ENCODE measurements at regions not wholly inside any gene's neighbourhood (a gene's known extent, or its start where the extent isn't known, plus 50 kb on each side); places are given as distances from the start of the nearest gene placed in this dataset.

DNA sequence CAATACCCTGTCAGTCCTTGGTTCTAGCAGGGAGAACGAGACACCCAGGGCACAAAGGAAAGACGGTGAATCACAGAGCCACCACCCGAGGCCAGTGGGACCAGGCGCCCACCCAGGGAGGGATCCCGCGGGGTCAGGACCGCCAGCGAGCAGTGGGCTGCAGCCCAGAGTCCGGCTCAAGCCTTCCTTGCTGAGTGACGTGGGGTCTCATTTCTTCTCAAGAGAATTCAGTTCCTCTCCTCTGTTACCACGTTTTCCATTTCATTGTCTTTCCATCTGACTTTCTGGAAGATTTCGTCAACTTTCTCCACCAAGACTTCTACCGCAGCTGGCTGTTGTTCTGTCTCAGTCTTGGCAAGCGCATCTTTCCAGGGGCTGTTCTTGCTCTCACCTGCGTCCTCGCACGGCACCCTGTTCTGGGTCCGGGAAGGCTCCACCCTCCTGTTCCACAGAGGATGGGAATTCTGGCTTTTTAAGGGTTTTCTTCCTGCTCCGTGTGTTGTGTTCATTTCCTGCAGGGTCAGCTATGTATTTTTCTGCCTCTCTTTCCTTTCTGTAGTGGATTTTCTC, 248.6 kb downstream of the NDUFA10 start:
- no peak overlapping the region for H3K4me3 ChIP-seq (ENCODE audit: low read depth, low read length)
- TF ChIP-seq, protein P1, sequence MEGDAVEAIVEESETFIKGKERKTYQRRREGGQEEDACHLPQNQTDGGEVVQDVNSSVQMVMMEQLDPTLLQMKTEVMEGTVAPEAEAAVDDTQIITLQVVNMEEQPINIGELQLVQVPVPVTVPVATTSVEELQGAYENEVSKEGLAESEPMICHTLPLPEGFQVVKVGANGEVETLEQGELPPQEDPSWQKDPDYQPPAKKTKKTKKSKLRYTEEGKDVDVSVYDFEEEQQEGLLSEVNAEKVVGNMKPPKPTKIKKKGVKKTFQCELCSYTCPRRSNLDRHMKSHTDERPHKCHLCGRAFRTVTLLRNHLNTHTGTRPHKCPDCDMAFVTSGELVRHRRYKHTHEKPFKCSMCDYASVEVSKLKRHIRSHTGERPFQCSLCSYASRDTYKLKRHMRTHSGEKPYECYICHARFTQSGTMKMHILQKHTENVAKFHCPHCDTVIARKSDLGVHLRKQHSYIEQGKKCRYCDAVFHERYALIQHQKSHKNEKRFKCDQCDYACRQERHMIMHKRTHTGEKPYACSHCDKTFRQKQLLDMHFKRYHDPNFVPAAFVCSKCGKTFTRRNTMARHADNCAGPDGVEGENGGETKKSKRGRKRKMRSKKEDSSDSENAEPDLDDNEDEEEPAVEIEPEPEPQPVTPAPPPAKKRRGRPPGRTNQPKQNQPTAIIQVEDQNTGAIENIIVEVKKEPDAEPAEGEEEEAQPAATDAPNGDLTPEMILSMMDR (IDR thresholded peaks at IDR 0.05; ENCODE audit: low read depth, low read length) = no peak

DNA sequence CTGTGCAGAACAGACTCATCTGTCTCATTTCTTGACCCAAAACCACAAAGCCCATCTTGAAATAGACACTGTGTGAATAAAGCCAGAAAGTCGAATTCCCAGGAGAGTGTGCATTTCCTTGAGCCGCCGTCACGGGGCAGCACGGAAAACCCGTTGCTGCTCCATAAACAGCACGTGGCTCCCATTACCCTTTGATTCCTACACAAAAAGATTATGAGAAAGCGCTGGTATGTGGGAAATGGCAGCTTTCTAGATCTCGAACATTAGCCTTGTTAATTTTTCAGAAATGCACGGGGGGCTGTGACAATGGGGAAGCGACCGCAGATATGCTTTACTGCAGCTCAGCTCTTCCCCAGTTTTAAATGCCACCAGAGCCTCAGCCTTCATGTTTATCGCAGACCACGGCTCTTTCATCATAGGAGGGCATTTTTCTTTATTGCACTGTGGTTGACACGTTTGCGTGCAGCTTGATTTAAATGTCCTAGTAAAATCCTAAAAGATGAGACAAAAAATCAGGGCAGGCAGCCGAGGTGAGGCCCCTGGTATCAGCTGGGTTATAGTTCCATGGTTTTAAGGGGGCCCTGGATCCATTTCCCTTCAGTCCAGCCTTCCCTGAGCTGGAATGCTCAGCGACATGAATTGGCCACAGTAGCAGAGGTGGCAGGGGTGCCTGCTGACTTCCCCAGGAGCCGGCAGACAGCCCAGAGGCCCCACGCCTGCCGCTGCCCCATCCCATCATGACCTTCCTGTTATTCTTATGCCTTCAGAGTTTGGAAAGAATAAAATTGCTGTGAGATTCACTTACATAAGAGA, 249.3 kb downstream of the NDUFA10 start:
- TF ChIP-seq, protein P1 (IDR thresholded peaks at IDR 0.05; ENCODE audit: low read depth, low read length) = no peak
- H3K4me3 ChIP-seq (ENCODE audit: low read depth, low read length) = no peak overlapping the region

- TF ChIP-seq, protein P1 (IDR thresholded peaks at IDR 0.05; ENCODE audit: low read depth, low read length) = no peak
- H3K4me3 ChIP-seq (ENCODE audit: low read depth, low read length) = no peak overlapping the region
Measured at GRCh38 chr2:239774933-239775622, 250.1 kb downstream of the NDUFA10 start.

DNA sequence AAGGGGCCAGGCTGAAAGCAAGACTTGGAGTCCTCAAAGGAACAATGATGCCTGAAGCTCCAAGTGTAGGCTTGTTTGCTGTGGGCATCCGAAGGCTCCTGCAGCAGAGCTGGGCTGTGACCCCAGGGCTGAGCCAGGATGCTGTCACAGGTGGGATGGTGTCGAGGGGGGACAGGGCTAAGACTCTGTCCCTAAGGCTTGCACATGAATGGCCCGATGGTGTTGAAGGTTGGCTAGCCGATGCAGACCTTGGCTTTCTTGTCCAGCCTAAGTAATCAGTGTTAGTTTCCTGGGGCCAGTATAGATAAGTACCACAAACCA, 251.0 kb downstream of the NDUFA10 start:
- H3K4me3 ChIP-seq (ENCODE audit: low read depth, low read length) = no peak overlapping the region
- TF ChIP-seq, protein P1 (IDR thresholded peaks at IDR 0.05; ENCODE audit: low read depth, low read length) = no peak

- TF ChIP-seq, protein P1 (IDR thresholded peaks at IDR 0.05; ENCODE audit: low read depth, low read length) = no peak
- H3K4me3 ChIP-seq (ENCODE audit: low read depth, low read length) = no peak overlapping the region
Measured at GRCh38 chr2:239773228-239774141, 251.7 kb downstream of the NDUFA10 start.

- TF ChIP-seq, protein P1 (IDR thresholded peaks at IDR 0.05; ENCODE audit: low read depth, low read length) = no peak
- H3K4me3 ChIP-seq (ENCODE audit: low read depth, low read length) = no peak overlapping the region
Measured at GRCh38 chr2:239772721-239773120, 252.4 kb downstream of the NDUFA10 start.

Data from WI38 (cell line).